HG02678 (cell line): ENCODE measurements at regions not wholly inside any gene's neighbourhood (a gene's known extent, or its start where the extent isn't known, plus 50 kb on each side); places are given as distances from the start of the nearest gene placed in this dataset.
"Not testable (repeated sequence)": the region's sequence is repeated elsewhere in the genome, so short reads cannot be mapped to it uniquely, and the experiment has no call there.

ENCODE experiments used
- ATAC-seq: cut with Tn5 transposase; IDR thresholded peaks from one replicate; pipeline ENCODE4 v1.9.1; 2021; ENCODE audit warnings: mild to moderate bottlenecking, moderate library complexity; ENCODE audit not compliant: unreplicated experiment

DNA sequence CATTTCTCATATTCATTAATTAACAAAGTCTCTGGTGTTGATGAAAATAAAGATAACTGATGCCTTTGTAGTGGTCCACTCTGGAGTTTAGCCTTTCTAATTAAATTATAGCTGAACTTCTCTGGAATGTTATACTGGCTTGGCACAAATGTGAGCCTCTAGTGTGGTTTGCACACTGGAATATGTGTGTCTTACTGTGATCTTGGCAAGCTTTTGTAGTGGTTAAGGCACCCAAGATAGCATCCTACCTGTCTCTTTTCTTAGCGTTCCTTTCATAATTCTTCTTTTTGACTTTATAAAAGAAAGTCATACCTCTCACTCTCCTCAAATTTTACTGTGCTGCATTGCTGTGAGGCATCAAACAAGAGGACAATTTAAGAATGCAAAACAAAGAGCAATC is 107.4 kb downstream of the UTRN start:
- ATAC-seq: no peak

DNA sequence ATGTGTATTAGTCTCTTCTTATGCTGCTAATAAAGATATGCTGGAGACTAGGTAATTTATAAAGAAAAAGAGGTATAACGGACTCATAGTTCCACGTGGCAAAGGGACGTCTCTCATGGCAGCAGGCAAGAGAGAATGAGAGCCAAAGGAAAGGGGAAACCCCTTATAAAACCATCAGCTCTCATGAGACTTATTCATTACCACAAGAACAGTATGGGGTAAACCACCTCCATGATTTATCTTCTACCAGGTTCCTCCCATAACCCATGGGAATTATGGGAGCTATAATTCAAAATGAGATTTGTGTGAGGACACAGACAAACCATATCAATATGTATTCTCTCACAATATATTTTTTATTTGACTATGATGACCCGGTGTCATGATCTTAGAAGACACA is 109.1 kb downstream of the UTRN start:
- no peak for ATAC-seq

DNA sequence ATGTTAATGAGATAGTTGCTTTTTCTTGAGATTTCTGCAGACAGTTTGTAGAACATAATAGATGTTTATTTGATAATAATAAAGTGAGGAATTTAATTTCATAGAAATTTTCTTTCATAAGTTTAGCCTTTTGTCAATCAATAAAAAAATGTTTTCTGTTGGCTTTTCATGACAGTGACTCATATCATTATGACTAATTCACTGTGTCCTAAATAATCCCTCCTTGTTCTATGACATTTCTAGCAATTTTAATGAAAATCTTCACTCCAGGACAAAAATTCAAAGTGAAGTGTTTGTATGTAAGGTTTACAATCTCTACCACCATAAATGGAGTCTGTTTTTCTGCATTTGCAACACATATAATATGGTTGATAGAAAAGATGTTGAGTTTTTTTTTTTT is 109.9 kb downstream of the UTRN start:
- ATAC-seq: no peak

DNA sequence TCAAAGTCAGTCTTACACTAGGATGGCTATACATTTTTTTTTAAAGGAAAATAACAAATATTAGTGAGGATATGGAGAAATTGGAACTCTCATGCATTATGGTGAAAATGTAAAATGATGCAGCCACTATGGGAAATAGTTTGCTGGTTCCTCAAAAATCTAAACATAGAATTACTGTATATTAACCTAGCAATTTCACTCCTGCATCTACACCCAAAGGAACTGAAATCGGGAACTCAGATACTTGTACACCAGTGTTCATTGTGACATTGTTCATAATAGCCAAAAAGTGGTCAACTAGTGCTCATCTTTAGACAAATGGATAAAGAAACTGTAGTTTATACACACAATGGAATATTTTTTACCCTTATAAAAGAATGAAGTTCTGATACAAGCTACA is 110.7 kb downstream of the UTRN start:
- ATAC-seq: no peak

DNA sequence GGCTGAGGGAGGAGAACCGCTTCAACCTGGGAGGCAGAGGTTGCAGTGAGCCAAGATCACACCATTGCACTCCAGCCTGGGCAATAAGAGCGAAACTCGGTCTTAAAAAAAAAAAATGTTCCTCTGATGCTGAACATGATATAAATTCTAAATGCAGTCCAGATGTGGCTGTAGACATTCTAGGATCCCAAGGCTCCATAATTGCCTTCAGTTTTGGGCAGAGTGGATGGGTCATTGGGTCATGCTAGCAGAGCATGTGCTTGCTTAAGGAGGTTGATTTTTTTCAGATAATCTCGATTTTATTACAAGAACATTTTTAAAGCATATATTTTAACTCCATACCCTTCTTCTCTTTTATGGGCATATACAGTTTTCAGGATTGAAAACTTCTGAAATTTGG is 112.0 kb downstream of the UTRN start:
- ATAC-seq: no peak

DNA sequence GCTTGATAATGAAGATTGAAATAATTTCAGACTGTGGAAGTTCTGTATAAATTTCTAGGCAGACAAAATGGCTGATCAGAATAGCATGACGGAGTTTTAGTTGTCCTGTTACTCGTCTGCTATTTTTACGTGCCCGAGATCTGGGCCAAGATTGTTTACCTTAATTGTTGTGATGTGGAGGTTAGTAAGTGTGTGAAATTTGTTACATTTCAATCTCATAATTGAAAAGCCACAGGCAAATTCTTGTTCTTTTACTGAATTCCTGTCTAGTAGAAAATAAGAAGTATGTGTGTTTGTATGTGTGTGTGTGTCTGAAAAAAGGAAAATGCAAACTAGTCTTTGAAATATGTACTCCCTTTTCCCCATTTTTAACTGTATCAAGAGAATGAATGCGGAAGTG is 115.2 kb downstream of the UTRN start:
- no peak for ATAC-seq

DNA sequence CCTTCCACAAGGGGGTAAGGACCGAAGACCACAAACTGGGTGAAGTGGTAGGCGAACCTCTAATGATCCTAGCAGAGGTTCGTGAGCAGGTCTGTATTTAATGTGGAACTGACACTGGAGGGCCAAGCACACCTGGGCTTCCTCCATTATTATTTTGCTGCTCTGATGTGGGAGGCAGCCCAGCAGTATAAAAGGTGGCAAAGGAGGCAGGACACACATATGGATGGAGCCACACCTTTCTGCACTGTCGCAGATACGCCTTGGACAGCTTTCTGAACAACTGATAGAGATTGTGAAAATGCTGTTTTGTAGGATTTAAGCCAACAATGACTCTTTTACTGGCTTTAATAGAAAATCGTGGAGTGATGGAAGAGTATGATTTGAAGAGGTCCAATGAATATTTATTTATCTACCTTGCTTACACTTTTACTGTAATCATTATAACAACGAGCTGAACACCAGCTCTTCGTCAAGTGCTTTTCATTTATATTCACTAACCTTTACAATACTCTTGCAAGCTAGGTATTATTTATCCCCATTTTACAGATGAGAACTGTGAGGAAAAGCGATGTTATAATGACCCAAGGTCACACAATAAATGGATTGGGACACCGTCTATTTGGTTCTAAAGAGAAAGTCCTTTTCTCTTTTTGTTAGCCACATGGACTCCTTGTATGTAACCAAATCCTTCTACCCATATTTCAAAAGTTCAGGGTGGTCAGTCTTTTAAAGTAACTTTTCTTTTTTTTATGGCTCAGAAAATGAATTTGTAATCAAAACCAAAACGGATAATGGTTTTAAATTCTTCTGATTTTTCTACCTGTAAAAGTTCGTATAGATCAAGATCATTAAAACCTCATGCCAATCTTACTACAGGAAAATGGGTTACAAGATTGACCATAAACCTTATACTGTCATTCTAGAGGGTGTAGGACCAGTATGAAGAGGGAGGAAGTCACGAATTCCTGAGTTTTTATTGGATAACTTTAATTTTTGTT is 116.9 kb downstream of the UTRN start:
- no peak for ATAC-seq

DNA sequence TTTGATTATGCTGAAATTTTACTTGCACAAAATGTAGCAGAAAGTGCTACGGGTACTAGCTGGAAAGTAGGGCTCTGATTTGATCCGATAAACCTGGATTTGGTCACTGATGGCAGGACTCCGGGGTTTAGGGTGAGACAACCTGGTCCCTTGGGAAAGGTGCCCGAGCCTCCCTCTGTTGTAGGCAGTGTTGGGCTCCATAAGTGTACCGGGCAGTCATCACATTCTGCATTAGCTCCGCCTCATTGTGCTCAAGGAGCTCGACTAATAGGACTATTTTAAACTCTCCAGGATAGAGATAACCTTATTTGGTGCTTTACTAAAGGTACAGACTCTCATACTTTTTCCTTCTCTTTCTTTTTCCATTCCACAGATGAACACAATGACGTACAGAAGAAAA is 117.6 kb downstream of the UTRN start:
- ATAC-seq: no peak

DNA sequence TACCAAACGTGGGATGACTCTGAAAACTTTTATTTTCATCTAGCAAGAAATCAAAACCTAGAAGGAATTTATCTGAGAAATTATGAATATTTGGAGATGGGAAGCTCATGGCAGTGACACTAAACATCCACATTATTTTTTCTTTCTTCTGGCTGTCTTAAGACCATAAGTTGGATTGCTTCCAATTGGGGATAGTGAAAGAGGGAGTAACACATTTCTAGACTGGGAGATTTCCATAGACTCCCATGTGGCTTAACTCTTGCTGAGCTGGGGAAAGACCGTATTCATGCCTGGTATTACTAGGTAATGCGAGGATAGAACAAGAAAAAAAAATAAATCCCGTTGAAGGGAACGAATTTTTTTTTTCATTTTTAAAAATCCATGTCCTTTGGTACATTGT is 120.0 kb downstream of the UTRN start:
- no peak for ATAC-seq

DNA sequence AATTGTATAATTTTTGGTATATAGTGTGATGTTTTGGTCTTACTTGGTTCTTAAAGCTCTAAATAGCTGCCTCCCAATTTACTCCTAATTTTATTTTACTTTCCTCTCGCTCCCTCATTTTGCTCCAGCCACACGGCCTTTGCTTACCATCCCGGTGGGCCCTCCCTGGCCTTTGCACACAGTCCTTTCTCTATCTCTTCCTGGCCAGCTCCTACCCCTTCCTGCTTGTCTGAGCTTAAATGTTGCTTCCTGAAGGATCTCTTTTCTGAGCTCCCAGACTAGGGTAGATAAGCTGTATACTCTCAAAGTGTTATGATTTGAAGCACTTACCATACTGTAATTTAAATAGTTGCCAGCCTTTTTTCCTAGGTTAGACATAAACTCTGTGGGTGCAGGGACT is 121.7 kb downstream of the UTRN start:
- no peak for ATAC-seq

DNA sequence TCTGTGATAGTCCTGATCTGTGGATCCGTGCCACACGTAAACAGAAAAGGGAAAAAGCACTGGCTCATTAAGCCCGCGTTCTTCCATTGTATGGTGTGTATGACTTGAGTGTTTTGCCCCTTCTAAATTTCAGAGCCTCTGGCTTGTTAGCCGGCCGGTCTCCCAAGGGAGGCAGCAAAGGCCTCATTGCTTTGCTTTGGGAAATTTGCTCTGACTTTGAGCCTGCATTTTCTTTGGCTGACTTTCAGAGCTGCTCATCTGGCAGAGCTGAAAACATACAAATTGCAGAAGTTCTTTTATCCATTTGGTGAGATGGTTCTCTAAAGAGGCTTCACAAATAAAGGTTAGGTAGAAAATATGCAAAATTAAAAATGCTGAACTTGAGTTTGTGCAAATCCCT is 123.0 kb downstream of the UTRN start:
- ATAC-seq: no peak

DNA sequence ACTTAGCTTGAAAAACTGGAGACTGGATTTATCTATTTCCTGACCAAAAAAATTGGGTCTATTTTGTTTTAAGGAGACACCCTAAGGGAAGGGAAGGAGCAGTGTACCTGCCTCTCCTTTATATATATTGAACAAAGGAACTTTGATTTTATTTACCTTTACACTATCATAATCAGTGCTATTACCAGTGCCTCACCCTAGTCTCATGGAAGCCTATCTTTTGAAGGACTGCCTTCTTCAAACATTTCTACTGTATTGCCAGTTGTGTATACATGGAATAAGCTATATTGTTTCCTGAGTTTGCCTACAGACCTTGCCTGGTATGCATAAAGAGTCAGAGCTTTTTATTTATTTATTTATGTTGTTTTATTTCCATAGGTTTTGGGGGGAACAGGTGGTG is 124.9 kb downstream of the UTRN start:
- ATAC-seq: no peak

DNA sequence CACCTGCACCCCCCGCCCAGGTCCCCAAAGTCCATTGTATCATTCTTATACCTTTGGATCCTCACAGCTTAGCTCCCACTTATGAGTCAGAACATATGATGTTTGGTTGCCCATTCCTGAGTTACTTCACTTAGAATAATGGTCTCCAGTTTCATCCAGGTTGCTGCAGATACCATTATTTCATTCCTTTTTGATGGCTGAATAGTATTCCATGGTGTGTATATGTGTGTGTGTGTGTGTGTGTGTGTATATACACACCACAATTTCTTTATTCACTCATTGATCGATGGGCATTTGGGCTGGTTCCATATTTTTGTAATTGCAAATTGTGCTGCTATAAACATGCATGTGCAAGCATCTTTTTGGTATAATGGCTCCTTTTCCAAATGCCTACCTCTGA is 125.4 kb downstream of the UTRN start:
- not testable (repeated sequence) for ATAC-seq

DNA sequence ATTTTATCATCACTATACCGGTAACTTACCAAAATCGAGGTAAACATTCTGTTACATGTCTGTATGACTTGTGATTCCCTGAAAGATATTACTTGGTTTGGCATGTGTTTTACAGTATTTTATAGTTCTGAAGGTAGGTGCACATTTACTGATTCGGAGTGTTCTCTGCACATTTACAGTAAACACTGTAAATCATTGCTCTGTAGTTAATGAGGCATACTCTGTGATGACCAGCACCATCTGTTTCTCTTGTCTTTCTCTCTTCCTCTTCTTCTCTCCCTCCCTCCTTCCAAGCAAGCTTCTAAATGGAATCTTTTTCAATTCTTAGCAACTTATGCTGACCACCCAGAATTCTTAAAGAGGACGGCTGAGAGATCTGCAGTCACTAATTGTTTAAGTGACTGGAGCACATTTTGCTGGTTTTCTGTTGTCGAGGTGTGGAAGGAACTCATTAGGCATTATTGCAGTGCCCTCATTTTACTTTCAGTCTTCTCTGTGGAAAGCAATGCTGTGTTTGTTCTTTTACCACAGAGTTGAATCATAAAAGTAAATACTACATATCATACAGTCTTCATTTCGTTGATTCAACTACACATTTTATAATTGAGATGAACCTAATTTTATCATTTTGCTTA is 126.5 kb downstream of the UTRN start:
- no peak for ATAC-seq

DNA sequence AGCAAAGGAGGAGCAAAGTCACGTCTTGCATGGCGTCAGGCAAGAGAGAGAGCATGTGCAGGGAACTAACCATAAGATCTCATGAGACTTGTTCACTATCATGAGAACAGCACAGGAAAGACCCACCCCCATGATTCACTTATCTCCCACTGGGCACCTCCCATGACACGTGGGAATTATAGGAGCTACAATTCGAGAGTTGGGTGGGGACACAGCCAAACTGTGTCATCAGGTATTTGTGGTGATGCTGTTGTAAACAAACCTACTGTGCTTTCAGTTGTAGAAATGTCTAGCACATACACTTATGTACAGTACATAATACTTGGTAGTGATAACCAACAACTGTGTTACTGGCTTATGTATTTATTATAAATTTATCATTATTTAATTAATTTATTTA is 128.3 kb downstream of the UTRN start:
- ATAC-seq: no peak

DNA sequence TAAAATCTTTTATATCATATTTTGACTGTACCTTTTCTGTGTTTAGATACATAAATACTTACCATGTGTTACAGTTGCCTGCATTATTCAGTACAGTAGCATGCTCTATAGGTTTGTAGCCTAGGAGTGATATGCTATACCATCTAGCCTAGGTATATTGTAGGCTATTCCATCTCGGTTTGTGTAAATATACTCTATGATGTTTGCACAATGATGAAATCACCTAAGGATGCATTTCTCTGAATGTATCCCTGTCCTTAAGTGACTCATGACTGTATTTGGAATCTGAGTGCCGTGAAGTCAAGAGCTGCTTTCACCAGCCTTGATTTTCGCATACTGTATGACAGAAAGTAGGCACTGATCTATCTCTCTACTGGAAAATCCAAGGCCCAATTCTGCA is 129.9 kb downstream of the UTRN start:
- ATAC-seq: no peak

DNA sequence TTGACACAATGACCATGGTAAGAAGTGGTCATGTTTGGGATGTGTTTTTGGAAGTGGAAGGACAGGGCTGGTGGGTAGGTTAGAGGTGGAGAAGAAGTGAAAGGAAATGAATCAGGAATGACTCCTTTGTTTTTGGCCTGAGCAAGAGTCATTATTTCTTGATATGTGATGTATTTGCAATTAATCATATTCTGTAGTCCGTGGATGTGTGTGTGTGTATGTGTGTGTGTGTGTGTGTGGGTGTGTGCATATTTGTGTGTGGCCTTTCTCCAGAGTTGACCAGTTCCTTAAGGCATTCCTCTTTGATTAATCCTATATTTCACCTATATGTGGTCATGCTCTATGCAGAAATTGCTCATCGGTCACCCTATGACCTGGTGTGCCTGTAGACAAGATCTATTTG is 130.7 kb downstream of the UTRN start:
- ATAC-seq: no peak

DNA sequence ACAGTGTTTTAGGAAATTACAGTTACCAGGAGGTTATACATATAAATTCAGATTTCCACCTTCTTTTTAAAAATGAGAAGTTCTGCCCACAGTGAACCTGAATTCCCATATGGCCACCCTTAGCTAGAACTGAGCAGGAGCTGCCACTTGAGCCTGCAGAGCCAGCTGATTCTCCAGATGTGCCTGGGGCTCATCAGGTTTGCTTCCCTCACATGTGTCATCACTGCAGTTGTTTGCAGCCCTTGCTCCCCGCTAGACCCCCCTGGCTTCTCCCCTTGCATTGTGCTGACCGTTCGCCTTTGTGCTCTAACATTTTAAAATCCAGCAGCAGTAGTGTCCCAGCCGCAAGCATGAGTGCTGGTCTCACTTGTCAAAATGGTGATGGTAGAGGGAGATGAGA is 131.1 kb downstream of the UTRN start:
- ATAC-seq: no peak

DNA sequence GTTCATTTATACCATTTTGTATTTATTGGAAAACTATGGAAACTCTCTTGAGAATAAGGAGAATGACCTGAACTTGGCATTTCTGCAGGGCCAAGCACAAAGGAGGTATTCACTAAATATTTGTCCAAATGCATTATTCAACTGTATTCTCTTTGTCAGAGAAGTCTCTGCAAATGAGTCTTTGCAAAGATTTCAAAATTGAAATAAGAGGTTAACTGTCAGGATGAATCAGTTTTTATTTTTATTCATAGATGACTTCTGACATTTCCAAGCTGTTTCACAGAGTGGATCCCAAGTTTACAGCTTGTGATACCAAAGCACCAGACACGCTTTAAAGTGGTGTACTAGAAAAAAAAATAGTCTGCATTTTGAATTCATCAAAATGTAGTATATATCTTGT is 131.6 kb downstream of the UTRN start:
- ATAC-seq: no peak

DNA sequence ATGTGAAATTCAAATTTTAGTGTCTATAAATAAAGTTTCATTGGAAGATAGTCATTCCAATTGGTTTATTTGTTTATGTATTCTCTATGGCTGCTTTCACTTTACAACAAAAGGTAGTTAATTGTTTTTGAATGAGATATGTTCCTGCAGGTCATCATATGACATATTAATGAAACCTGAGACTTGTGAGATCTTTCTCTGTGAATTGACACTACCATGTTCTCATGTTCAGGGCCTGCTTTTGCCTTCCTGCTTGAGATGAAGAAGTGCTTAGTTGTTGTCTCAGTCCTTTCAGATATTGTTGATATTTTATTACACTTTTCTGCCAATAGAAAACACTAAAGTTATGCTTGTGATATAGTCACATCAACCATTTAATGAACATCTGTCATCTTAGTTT is 132.5 kb downstream of the UTRN start:
- ATAC-seq: no peak

DNA sequence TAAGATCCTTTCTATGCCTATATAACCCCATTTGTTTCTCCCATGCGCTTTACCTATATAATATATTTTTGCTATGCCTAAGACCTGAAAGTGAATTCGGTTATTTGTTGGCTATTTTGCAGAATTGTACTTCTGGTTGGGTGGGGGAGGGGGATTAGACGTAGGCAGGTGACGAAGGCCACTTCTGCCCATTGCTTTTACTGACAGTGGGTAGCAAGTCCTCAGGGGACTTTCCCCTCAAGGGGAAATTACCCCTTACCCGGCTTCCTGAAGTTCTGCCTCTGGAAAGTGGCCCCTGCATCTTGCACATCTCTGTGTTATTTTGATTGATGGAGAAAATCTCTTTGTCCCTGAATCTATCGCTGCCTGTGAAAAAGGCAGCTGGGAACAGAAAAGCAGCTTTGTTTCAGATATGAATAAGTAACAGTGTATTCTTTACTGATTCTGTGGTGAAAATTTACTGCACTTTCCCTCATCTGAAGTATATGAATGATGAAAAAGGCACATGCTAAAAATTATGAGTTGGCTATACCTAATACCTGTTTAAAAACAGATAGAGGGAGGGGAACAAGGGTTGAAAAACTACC is 133.9 kb downstream of the UTRN start:
- no peak for ATAC-seq

DNA sequence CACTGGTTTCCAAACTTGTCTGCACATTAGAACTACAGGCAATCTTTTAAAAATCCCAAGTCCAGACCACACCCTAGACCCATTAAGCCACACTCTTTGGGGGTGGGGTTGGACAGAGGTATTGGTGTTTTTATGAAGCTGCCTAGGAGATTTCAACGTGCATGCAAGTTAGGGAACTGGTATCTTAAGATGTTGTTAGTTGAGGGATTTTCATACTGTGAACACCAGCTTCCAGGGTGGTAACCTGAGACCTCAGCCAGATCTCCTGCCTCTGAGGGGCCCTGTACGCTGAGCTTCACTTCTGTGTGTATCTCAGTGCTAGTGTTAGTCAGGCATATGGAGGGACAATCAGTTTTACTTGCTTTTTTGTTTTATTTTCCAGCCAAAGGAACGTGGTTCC is 138.0 kb downstream of the UTRN start:
- ATAC-seq: no peak
